Upper lobe of left lung (tissue), 6 donors: ENCODE measurements at regions not wholly inside any gene's neighbourhood (a gene's known extent, or its start where the extent isn't known, plus 50 kb on each side); places are given as distances from the start of the nearest gene placed in this dataset.

Source experiments
- ATAC-seq, 2 donors: fragments of 200-7000 bp; cut with Tn5 transposase; one replicate each; pipeline ENCODE4 v1.9.1; 2022; ENCODE audit warnings: mild to moderate bottlenecking in 2 of 2, moderate library complexity in 2 of 2; ENCODE audit not compliant: low FRiP score in 2 of 2
- DNase-seq, 2 donors: peaks; one replicate each; pipeline ENCODE4 v3.0.0-alpha.2; 2019 to 2020
- H3K27ac ChIP-seq, 4 donors: fragments of 200-600 bp; sonication (generic); one replicate each; pipeline ENCODE4 v1.5.1; 2016 to 2019
- H3K27me3 ChIP-seq, 4 donors: fragments of 200-600 bp; sonication (generic); one replicate each; pipeline ENCODE4 v1.5.1; 2017 to 2019
- H3K36me3 ChIP-seq, 4 donors: fragments of 200-600 bp; sonication (generic); one replicate each; pipeline ENCODE4 v1.5.1; 2016 to 2019
- H3K4me1 ChIP-seq, 4 donors: fragments of 200-600 bp; sonication (generic); one replicate each; pipeline ENCODE4 v1.5.1; 2018 to 2019
- H3K4me3 ChIP-seq, 4 donors: fragments of 200-600 bp; sonication (generic); one replicate each; pipeline ENCODE4 v1.5.1; 2017 to 2019; ENCODE audit warnings: mild to moderate bottlenecking in 2 of 4, moderate library complexity in 1 of 4
- H3K9me3 ChIP-seq, 4 donors: fragments of 200-600 bp; sonication (generic); one replicate each; pipeline ENCODE4 v1.5.1; 2018 to 2019
- EP300 ChIP-seq, 4 donors: sonication (generic); formaldehyde crosslinking; IDR thresholded peaks; one replicate each; pipeline ENCODE4 v1.5.1; 2017; ENCODE audit warnings: antibody characterized with exemption in 4 of 4, control low read depth in 2 of 4
- POLR2A ChIP-seq, 4 donors: fragments of 450-650 bp; IDR thresholded peaks; one replicate each; pipeline ENCODE4 v1.5.1; 2016 to 2017; ENCODE audit warnings: antibody characterized with exemption in 4 of 4, mild to moderate bottlenecking in 2 of 4
- POLR2AphosphoS5 ChIP-seq, 2 donors: sonication (generic); formaldehyde crosslinking; IDR thresholded peaks; one replicate each; pipeline ENCODE4 v1.5.1; 2017; ENCODE audit warnings: antibody characterized with exemption in 2 of 2
- WGBS, 2 donors: methylation state at CpG; one replicate each; pipeline ENCODE4 v1.1.5; 2017 to 2018; 5-methylcytosine and 5-hydroxymethylcytosine counted together
- TF ChIP-seq, protein P1 (sequence below), 6 experiments: fragments of 450-650 bp in 4 of 6; fragments of 200-600 bp in 2 of 6; sonication (generic) in 2 of 6; IDR thresholded peaks; one replicate each; pipeline ENCODE4 v1.5.1; 2016 to 2019; ENCODE audit warnings: antibody characterized with exemption in 6 of 6
- donor health status: DM: no; HTN: no; CAD: no; lungs with moderate emphysema.
- donor health status: DM: no; HTN: yes; CAD: no; lungs with severe emphysema.

DNA sequence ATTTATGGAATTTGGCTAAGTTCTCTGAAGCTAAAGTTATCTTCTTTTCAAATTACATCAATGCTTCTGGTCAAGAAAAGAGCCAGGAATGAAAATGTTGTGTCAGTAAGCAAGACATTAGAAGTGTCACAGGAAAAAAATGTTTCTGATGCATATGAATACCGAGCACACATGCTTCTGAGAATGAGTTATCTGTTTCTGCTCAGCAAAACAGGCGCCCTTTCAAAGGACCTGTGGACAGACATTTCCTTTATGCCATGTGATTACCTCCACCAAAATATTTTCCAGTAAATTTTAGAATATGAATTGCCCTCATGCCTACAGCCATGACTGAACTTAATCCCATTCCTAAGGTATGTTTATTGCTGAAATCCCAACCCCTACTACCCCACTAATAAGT, 55.4 kb upstream of the RNF180 start:
- Histone ChIP-seq H3K9me3 (no peaks in the 10 kb centered on the region), H3K4me3 (no peak overlapping the region), H3K4me1 (no peaks in the 10 kb centered on the region), H3K27ac (no peak overlapping the region), H3K36me3 (no peaks in the 10 kb centered on the region), H3K27me3 (no peaks in the 10 kb centered on the region)
- WGBS, 2 donors, result 69 to 76% methylated on average over 2 of the region's 2 CpGs
- ATAC-seq, result no peak
- TF ChIP-seq POLR2A (IDR thresholded peaks at IDR 0.05) (no peak), POLR2AphosphoS5 (IDR thresholded peaks at IDR 0.05) (no peak), EP300 (IDR thresholded peaks at IDR 0.05) (no peak)
- TF ChIP-seq, protein P1, sequence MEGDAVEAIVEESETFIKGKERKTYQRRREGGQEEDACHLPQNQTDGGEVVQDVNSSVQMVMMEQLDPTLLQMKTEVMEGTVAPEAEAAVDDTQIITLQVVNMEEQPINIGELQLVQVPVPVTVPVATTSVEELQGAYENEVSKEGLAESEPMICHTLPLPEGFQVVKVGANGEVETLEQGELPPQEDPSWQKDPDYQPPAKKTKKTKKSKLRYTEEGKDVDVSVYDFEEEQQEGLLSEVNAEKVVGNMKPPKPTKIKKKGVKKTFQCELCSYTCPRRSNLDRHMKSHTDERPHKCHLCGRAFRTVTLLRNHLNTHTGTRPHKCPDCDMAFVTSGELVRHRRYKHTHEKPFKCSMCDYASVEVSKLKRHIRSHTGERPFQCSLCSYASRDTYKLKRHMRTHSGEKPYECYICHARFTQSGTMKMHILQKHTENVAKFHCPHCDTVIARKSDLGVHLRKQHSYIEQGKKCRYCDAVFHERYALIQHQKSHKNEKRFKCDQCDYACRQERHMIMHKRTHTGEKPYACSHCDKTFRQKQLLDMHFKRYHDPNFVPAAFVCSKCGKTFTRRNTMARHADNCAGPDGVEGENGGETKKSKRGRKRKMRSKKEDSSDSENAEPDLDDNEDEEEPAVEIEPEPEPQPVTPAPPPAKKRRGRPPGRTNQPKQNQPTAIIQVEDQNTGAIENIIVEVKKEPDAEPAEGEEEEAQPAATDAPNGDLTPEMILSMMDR (IDR thresholded peaks at IDR 0.05), result no peak
- no peak for DNase-seq

DNA sequence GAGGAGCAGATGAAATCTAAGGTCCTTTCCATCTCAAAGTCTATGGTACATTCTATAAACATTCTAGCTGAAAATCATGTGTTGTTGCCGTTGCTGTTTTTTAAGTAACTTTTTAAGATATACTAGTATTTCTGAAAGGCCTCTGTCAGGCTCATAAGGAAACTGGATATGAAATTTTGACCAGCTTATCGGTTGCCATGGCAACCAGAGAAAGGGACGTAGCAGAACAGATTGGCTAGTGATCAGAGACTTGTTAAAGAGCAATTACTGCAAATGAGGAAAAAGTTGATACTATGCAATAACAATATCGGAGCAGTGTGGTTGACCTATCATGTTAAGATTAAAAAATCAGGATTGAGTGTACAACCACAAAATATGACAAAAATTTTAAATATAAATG, 57.0 kb upstream of the RNF180 start:
- Histone ChIP-seq H3K9me3 (no peaks in the 10 kb centered on the region), H3K4me1 (no peaks in the 10 kb centered on the region), H3K4me3 (no peak overlapping the region), H3K27ac (no peak overlapping the region), H3K27me3 (no peaks in the 10 kb centered on the region), H3K36me3 (no peaks in the 10 kb centered on the region)
- no peak for TF ChIP-seq POLR2A (IDR thresholded peaks at IDR 0.05)
- no peak for TF ChIP-seq EP300 (IDR thresholded peaks at IDR 0.05)
- TF ChIP-seq POLR2AphosphoS5 (IDR thresholded peaks at IDR 0.05), result no peak
- TF ChIP-seq, protein P1 (IDR thresholded peaks at IDR 0.05), result no peak
- no peak for ATAC-seq
- WGBS, 2 donors, result 66 to 76% methylated on average over 4 of the region's 4 CpGs
- DNase-seq, result no peak

DNA sequence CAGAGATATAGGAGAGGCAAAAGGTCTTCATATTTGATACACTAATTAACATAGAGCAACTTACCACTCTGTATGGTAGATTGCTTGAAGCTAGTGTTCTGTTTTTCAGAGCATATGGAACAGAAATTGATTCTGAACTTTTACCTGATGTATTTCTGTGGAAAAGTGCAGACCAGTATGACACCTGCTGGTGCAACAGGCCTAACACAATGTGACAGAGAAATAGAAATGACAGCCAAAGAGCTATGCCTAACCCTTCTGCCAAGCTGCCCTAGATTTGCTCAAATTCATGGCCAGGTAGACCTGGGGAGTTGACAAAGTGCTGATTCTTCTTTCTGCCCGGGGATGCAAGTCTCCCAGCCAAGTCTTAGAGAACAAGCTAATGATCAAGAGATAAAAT, 65.4 kb upstream of the RNF180 start:
- no peaks in the 10 kb centered on the region for H3K36me3 ChIP-seq
- H3K4me3 ChIP-seq, result no peak overlapping the region
- 40 to 64% methylated on average over 1 of the region's 1 CpG for WGBS, 2 donors
- H3K27ac ChIP-seq, result no peak overlapping the region
- DNase-seq (no peak), ATAC-seq (no peak)
- no peaks in the 10 kb centered on the region for H3K27me3 ChIP-seq
- TF ChIP-seq POLR2AphosphoS5 (IDR thresholded peaks at IDR 0.05) (no peak), EP300 (IDR thresholded peaks at IDR 0.05) (no peak)
- H3K9me3 ChIP-seq, result no peaks in the 10 kb centered on the region
- H3K4me1 ChIP-seq, result no peaks in the 10 kb centered on the region

DNA sequence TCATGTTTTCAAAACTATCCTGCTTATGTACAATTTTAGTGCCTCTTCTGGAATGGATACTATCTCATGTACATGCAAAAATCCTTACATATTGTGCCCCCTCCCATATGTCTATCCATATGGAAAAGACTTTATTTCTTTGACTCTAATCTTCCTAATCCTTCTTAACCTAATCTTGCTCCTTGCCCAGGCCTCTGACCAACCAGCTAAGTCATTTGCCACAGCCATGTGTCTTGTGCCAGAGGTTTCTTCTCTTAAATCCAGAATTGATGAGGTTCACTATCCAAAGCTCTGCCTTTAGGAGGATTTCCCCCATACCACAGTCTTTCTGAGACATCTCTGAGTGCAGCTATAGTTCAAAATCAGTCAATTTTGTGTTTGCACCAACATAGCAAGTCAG, 68.9 kb upstream of the RNF180 start:
- Histone ChIP-seq H3K27me3 (no peaks in the 10 kb centered on the region), H3K36me3 (no peaks in the 10 kb centered on the region), H3K4me1 (no peaks in the 10 kb centered on the region), H3K9me3 (no peaks in the 10 kb centered on the region), H3K27ac (no peak overlapping the region), H3K4me3 (no peak overlapping the region)
- ATAC-seq (no peak), DNase-seq (no peak)
- no peak for TF ChIP-seq EP300 (IDR thresholded peaks at IDR 0.05)
- no peak for TF ChIP-seq POLR2AphosphoS5 (IDR thresholded peaks at IDR 0.05)
- TF ChIP-seq, protein P1 (IDR thresholded peaks at IDR 0.05), result no peak
- no peak for TF ChIP-seq POLR2A (IDR thresholded peaks at IDR 0.05)

DNA sequence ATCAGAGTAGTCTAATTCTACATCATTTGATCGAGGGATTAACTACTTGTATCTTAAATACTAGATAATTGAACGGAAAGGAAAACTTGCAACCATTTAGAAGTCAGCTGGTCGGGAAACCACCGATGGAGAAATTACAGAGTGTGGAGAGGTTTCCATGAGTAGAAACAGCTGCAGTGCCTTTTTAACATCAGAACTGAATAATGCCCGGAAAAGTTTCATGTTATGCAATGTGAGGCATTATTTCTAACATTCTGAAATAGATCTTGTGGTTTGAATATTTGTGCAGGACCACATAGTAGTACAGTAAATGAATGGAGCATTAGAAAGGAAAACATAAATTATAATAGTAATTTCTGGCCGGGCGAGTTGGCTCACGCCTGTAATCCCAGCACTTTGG, 88.1 kb upstream of the RNF180 start:
- DNase-seq (no peak), ATAC-seq (no peak)
- no peaks in the 10 kb centered on the region for H3K27me3 ChIP-seq
- H3K9me3 ChIP-seq, result no peaks in the 10 kb centered on the region
- H3K36me3 ChIP-seq, result no peaks in the 10 kb centered on the region
- H3K4me1 ChIP-seq, result no peaks in the 10 kb centered on the region
- TF ChIP-seq EP300 (IDR thresholded peaks at IDR 0.05), result no peak
- TF ChIP-seq POLR2AphosphoS5 (IDR thresholded peaks at IDR 0.05), result no peak
- no peak for TF ChIP-seq POLR2A (IDR thresholded peaks at IDR 0.05)
- TF ChIP-seq, protein P1 (IDR thresholded peaks at IDR 0.05), result no peak
- no peak overlapping the region for H3K4me3 ChIP-seq
- 79 to 80% methylated on average over 8 of the region's 8 CpGs for WGBS, 2 donors
- no peak overlapping the region for H3K27ac ChIP-seq
